ENCODE measurements at regions not wholly inside any gene's neighbourhood (a gene's known extent, or its start where the extent isn't known, plus 50 kb on each side); places are given as distances from the start of the nearest gene placed in this dataset.

GRCh38 chr2:42847596-42848151 lies 55.3 kb upstream of the HAAO start:
- Histone ChIP-seq H3K36me3 (ENCODE audit: control insufficient read depth in 2 of 2, insufficient read depth in 2 of 2, low read length in 1 of 2) (no peaks in the 10 kb centered on the region), H3K4me3 (ENCODE audit: low read length in 2 of 2) (no peak overlapping the region), H3K27me3 (ENCODE audit: control insufficient read depth in 2 of 2, insufficient read depth in 1 of 2, low read length in 1 of 2) (no peaks in the 10 kb centered on the region), H3K9me3 (ENCODE audit: control insufficient read depth in 2 of 2, insufficient read depth in 1 of 2, low read length in 1 of 2) (no peaks in the 10 kb centered on the region), H3K27ac (ENCODE audit: low read depth in 1 of 2, low read length in 1 of 2) (no peak overlapping the region), H3K4me1 (ENCODE audit: control insufficient read depth in 2 of 2, insufficient read depth in 2 of 2, low read length in 2 of 2) (peaks cover 0 to 6% of the 10 kb centered on the region in 2 donors)
- WGBS, result 96% methylated on average over 9 of the region's 9 CpGs
- DNase-seq (ENCODE audit: low read depth in 6 of 9, low spot score in 9 of 9), result no peak

- Histone ChIP-seq H3K27ac (ENCODE audit: low read depth in 1 of 2, low read length in 1 of 2) (no peak overlapping the region), H3K27me3 (ENCODE audit: control insufficient read depth in 2 of 2, insufficient read depth in 1 of 2, low read length in 1 of 2) (no peaks in the 10 kb centered on the region), H3K4me1 (ENCODE audit: control insufficient read depth in 2 of 2, insufficient read depth in 2 of 2, low read length in 2 of 2) (peaks cover 0 to 6% of the 10 kb centered on the region in 2 donors), H3K4me3 (ENCODE audit: low read length in 2 of 2) (no peak overlapping the region), H3K36me3 (ENCODE audit: control insufficient read depth in 2 of 2, insufficient read depth in 2 of 2, low read length in 1 of 2) (no peaks in the 10 kb centered on the region), H3K9me3 (ENCODE audit: control insufficient read depth in 2 of 2, insufficient read depth in 1 of 2, low read length in 1 of 2) (no peaks in the 10 kb centered on the region)
- no peak for DNase-seq (ENCODE audit: low read depth in 6 of 9, low spot score in 9 of 9)
- WGBS, result 98% methylated on average over 9 of the region's 9 CpGs
These were observed 54.7 kb upstream of the HAAO start for GRCh38 chr2:42846932-42847595.

- Histone ChIP-seq H3K27ac (ENCODE audit: low read depth in 1 of 2, low read length in 1 of 2) (no peak overlapping the region), H3K4me3 (ENCODE audit: low read length in 2 of 2) (no peak overlapping the region), H3K27me3 (ENCODE audit: control insufficient read depth in 2 of 2, insufficient read depth in 1 of 2, low read length in 1 of 2) (no peaks in the 10 kb centered on the region), H3K36me3 (ENCODE audit: control insufficient read depth in 2 of 2, insufficient read depth in 2 of 2, low read length in 1 of 2) (no peaks in the 10 kb centered on the region), H3K4me1 (ENCODE audit: control insufficient read depth in 2 of 2, insufficient read depth in 2 of 2, low read length in 2 of 2) (peaks cover 0 to 6% of the 10 kb centered on the region in 2 donors), H3K9me3 (ENCODE audit: control insufficient read depth in 2 of 2, insufficient read depth in 1 of 2, low read length in 1 of 2) (no peaks in the 10 kb centered on the region)
- 94% methylated on average over 8 of the region's 8 CpGs for WGBS
- DNase-seq (ENCODE audit: low read depth in 6 of 9, low spot score in 9 of 9), result no peak
These were observed 53.6 kb upstream of the HAAO start for GRCh38 chr2:42846026-42846425.

GRCh38 chr2:42844901-42845821 lies 52.8 kb upstream of the HAAO start:
- Histone ChIP-seq H3K27ac (ENCODE audit: low read depth in 1 of 2, low read length in 1 of 2) (no peak overlapping the region), H3K36me3 (ENCODE audit: control insufficient read depth in 2 of 2, insufficient read depth in 2 of 2, low read length in 1 of 2) (no peaks in the 10 kb centered on the region), H3K27me3 (ENCODE audit: control insufficient read depth in 2 of 2, insufficient read depth in 1 of 2, low read length in 1 of 2) (no peaks in the 10 kb centered on the region), H3K9me3 (ENCODE audit: control insufficient read depth in 2 of 2, insufficient read depth in 1 of 2, low read length in 1 of 2) (no peaks in the 10 kb centered on the region), H3K4me3 (ENCODE audit: low read length in 2 of 2) (no peak overlapping the region), H3K4me1 (ENCODE audit: control insufficient read depth in 2 of 2, insufficient read depth in 2 of 2, low read length in 2 of 2) (peaks cover 0 to 3% of the 10 kb centered on the region in 2 donors)
- WGBS, result 80% methylated on average over 20 of the region's 20 CpGs
- DNase-seq (ENCODE audit: low read depth in 6 of 9, low spot score in 9 of 9), result no peak

- H3K27me3 ChIP-seq (ENCODE audit: control insufficient read depth in 2 of 2, insufficient read depth in 1 of 2, low read length in 1 of 2), result no peaks in the 10 kb centered on the region
- no peak overlapping the region for H3K4me3 ChIP-seq (ENCODE audit: low read length in 2 of 2)
- no peak overlapping the region for H3K27ac ChIP-seq (ENCODE audit: low read depth in 1 of 2, low read length in 1 of 2)
- WGBS, result 97% methylated on average over 5 of the region's 5 CpGs
- DNase-seq (ENCODE audit: low read depth in 6 of 9, low spot score in 9 of 9), result no peak
- no peaks in the 10 kb centered on the region for H3K9me3 ChIP-seq (ENCODE audit: control insufficient read depth in 2 of 2, insufficient read depth in 1 of 2, low read length in 1 of 2)
- H3K4me1 ChIP-seq (ENCODE audit: control insufficient read depth in 2 of 2, insufficient read depth in 2 of 2, low read length in 2 of 2), result peaks cover 0 to 3% of the 10 kb centered on the region in 2 donors
- H3K36me3 ChIP-seq (ENCODE audit: control insufficient read depth in 2 of 2, insufficient read depth in 2 of 2, low read length in 1 of 2), result no peaks in the 10 kb centered on the region
These were observed 52.0 kb upstream of the HAAO start for GRCh38 chr2:42844366-42844765.

DNA sequence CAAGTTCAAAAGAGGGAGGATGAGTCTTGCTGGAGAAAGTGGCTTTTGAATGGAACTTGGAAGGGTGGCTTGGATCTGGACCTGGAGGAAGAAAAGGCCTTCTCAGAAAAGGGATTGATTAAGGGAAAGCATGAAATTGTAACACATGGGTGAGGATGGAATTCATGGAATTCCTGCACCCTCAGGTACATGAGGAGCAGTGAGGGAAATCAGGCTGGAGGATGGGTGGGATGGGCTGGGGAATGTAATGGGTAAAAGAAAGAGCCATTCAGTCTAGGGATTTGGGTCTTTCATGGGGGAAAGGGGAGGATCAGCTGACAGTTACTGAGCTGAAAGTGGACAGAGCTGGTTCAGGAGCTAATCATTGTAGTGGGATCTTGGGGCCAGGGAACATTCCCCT lies 51.2 kb upstream of the HAAO start:
- Histone ChIP-seq H3K27ac (ENCODE audit: low read depth in 1 of 2, low read length in 1 of 2) (no peak overlapping the region), H3K36me3 (ENCODE audit: control insufficient read depth in 2 of 2, insufficient read depth in 2 of 2, low read length in 1 of 2) (no peaks in the 10 kb centered on the region), H3K4me3 (ENCODE audit: low read length in 2 of 2) (no peak overlapping the region), H3K27me3 (ENCODE audit: control insufficient read depth in 2 of 2, insufficient read depth in 1 of 2, low read length in 1 of 2) (no peaks in the 10 kb centered on the region), H3K4me1 (ENCODE audit: control insufficient read depth in 2 of 2, insufficient read depth in 2 of 2, low read length in 2 of 2) (peaks cover 0 to 3% of the 10 kb centered on the region in 2 donors), H3K9me3 (ENCODE audit: control insufficient read depth in 2 of 2, insufficient read depth in 1 of 2, low read length in 1 of 2) (no peaks in the 10 kb centered on the region)
- no peak for DNase-seq (ENCODE audit: low read depth in 6 of 9, low spot score in 9 of 9)

DNA sequence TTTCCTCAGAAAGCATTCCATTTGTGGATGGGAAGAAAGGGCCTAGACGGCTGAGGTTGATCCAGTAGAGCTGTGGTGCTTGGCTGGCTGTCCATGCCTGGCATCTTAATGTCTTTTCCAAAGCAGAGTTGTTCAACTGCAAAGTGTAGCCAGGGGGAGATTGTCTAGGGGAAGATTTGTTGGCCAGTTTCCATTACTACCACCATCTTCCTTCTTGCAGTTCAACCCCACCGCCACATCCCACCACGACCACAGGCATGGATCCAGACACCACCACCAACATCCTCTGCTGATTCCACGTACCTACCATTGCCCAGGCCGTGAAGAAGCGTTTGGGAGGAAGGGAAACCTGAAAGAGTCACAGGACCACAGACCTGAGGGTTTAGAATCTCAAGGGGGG lies 50.7 kb upstream of the HAAO start:
- Histone ChIP-seq H3K36me3 (ENCODE audit: control insufficient read depth in 2 of 2, insufficient read depth in 2 of 2, low read length in 1 of 2) (no peaks in the 10 kb centered on the region), H3K27me3 (ENCODE audit: control insufficient read depth in 2 of 2, insufficient read depth in 1 of 2, low read length in 1 of 2) (no peaks in the 10 kb centered on the region), H3K4me3 (ENCODE audit: low read length in 2 of 2) (no peak overlapping the region), H3K9me3 (ENCODE audit: control insufficient read depth in 2 of 2, insufficient read depth in 1 of 2, low read length in 1 of 2) (no peaks in the 10 kb centered on the region), H3K4me1 (ENCODE audit: control insufficient read depth in 2 of 2, insufficient read depth in 2 of 2, low read length in 2 of 2) (peaks cover 0 to 3% of the 10 kb centered on the region in 2 donors), H3K27ac (ENCODE audit: low read depth in 1 of 2, low read length in 1 of 2) (no peak overlapping the region)
- no peak for DNase-seq (ENCODE audit: low read depth in 6 of 9, low spot score in 9 of 9)
- WGBS, result 61% methylated on average over 6 of the region's 6 CpGs

DNA sequence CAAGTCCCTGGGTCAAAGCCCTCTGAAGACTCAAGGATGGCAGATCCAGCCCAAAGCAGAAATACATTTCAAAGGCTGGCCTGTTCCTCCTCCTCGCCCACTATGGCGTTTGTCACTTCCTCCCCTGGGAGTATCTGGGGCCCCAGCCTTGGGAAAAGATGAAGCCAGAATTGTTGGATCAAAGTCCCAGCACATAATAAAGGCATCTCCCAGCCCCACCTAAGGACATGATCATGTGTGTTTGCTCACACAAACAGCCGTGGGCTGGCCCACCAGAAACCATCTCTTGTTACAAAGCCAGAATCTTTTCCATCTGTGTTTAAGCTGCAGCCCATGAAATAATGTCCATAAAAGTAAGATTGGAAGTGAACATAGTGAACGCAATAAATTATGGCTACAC lies 50.1 kb upstream of the HAAO start:
- H3K36me3 ChIP-seq (ENCODE audit: control insufficient read depth in 2 of 2, insufficient read depth in 2 of 2, low read length in 1 of 2), result no peaks in the 10 kb centered on the region
- H3K9me3 ChIP-seq (ENCODE audit: control insufficient read depth in 2 of 2, insufficient read depth in 1 of 2, low read length in 1 of 2), result no peaks in the 10 kb centered on the region
- DNase-seq (ENCODE audit: low read depth in 6 of 9, low spot score in 9 of 9), result no peak
- peaks cover 0 to 3% of the 10 kb centered on the region in 2 donors for H3K4me1 ChIP-seq (ENCODE audit: control insufficient read depth in 2 of 2, insufficient read depth in 2 of 2, low read length in 2 of 2)
- no peak overlapping the region for H3K4me3 ChIP-seq (ENCODE audit: low read length in 2 of 2)
- no peak overlapping the region for H3K27ac ChIP-seq (ENCODE audit: low read depth in 1 of 2, low read length in 1 of 2)
- no peaks in the 10 kb centered on the region for H3K27me3 ChIP-seq (ENCODE audit: control insufficient read depth in 2 of 2, insufficient read depth in 1 of 2, low read length in 1 of 2)
- WGBS, result 97% methylated on average over 4 of the region's 4 CpGs

Measured in thymus (tissue), 11 donors.